ENCODE measurements at regions not wholly inside any gene's neighbourhood (a gene's known extent, or its start where the extent isn't known, plus 50 kb on each side); places are given as distances from the start of the nearest gene placed in this dataset.

DNA sequence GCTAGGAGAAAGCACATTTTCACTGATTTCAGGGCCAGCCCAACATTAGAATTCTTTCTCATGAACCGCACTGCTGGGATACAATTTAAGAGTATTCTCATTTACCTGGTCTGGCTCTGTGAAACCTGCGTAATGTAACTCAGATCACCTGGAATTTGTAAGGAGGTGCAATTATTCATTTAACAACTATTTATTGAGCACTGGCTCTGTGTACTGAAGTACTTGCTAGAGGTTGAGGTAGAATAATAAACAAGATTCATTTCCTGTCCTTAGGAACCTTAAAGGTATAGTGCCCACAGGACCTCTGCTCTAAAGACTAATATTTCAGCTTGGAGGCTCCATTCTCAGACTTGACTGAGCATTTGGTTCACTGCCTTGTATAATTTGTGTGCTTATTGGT is 242.2 kb upstream of the ZPLD1 start:
- no peak for FAIRE-seq

DNA sequence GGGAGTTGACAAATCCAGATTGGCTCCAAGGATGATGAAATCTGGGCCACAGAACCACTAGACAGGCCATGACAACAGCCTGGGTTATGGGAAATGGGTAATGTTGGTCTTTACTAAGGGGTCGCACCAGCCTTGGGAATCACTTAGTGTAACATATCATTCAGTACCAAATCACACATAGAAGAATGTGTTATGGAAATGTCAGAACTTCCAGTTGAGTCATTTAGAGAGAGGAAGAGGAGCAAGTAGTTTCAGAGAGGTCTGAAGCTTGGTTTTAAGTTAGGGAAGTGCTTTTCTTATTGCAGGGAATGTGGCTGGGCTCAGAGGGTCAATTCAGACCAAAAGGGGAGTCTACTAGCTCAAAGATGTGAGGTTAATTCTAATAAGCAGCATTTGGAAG is 241.6 kb upstream of the ZPLD1 start:
- no peak for FAIRE-seq

DNA sequence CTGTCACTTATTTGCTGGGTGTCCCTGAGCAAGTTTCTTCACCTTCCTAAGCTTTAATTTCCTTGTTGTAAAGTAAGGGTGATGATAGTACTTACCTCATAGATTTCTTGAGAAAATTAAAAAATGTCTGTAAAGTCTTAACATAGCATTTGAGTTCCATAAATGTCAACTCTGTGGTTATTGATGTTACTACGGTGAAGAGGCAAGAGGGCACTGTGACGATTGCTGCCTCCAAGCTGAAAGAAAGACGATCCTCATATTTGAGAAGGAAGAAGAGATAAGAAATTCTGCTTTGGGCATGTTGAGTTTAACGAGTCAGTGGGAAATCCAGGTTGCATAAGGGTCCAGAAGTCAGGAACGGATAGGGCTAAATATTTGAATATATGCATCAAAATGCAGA is 240.8 kb upstream of the ZPLD1 start:
- no peak for FAIRE-seq

DNA sequence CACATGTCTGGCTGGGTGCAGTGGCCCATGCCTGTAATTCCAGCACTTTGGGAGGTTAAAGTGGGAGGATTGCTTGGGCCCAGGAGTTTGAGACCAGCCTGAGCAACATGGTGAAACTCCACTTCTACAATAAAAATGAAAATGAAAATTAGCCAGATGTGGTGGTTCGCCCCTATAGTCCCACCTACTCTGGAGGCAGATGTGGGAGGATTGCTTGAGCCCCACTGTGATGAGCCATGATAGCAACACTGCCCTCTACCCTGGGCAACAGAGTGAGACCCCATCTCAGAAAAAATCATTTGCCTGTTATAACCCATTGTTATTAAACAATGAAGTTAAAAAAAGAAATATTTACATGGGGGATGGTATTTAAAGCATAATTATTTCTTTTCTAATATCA is 240.1 kb upstream of the ZPLD1 start:
- no peak for FAIRE-seq

DNA sequence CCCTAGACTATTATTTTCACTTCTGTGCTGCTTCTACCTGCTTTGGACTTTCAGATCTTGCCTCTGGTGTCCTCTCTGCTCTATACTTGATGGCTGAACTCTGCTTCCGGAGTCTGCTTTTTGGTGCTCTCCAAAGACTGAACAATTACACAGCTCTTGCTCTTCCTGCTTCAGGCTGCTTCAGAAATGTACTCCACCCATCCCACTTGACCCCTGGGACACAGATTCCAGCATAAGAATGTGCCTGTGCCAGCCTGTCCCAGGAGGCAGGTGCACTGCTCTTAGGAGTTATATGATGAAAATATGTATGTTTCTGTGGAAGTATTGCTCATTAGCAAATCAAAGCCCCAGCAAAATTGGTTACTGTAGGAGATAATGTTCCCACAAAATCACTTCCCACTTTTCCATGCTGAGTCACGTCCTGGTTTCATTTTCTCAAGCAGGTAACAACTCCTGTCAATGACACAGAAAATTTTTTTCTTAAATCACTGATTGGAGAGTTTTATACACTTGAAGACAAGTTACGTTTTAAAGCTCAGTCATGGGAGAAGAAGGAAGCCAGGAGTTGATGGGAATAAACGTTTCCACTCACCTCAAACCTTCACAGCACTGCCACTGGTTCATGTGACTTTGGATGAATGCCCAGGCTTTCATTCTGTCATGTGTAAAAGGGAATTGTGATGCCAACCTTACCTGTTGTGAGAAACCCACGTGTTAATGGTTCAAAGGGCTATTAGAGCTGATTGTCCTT is 239.4 kb upstream of the ZPLD1 start:
- FAIRE-seq: no peak

DNA sequence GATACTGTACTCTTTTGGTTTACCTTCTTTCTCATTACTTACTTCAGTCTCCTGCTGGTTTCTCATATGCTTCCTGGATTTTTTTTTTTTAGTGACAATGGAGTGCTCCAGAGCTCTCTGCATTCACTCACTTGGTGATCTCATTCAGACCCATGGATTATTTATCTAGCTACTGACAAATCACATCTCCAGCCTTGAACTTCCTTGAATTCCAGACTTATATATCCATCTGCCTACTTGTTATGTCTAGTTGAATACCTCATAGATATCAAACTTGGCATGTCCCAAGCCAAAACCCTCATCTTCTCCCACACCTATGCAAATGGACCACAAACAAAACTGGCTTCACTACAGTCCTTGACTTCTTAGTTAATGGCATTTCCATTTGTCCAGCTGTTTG is 234.7 kb upstream of the ZPLD1 start:
- no peak for FAIRE-seq

DNA sequence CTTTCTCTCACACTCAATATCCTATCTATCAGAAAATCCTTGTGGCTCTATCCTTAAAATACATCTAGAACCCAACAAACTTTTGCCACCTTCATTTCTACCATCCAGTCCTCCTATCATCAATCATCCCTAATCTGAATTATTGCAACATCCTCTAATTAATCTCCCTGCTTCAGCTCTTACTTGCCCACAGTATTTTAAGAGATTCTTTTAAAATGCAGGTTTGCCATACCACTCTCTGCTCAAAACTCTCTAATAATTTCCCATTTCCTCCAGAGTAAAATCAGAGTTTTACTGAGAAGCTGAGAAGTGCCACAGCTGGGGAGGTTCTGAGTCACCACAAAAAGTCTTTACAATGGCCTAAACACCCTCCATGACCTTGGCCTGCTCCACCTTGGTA is 234.3 kb upstream of the ZPLD1 start:
- FAIRE-seq: no peak

DNA sequence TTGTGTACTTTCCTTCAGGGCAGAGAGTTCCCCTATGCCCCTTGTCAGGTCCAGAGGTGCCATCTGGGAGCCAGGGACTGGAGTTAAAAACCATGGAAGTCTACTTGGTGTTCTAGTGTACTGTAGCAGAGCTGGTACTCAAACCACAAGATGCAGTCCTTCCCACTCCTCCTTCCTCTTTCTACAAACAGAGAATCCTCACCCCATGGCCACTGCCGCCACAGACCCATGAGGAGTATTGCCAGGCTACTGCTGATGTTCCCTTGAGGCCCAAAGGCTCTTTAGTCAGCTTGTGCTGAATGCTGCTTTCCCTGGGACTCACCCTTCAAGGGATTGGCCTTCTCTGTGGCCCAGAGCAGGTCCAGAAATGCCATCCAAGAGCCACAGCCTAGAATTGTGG is 229.2 kb upstream of the ZPLD1 start:
- FAIRE-seq: no peak

DNA sequence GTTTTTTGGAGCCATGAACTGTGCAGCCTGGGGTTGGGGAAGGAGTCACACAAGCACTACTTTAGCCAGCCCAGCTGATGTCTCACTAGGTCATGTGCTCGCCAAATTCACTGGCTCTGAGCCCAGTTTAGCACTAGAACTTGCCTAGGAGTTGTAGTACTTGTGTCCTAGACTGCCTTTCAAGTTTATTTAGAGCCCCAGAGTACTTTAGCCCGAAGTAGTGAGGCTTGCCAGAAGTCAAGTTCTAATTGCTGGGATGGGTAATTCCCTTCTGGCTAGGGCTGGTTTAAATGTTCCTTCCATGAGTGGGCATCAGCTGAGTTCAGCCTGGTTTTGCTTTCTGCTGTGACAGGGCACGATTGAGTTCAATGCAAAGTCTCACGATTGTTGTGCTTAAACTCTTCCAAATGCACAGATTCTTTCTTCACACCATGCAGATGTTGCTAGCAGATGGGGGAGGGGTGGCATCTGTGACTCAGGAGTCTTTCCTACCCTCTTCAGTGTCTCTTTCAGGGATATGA is 228.2 kb upstream of the ZPLD1 start:
- FAIRE-seq: no peak

DNA sequence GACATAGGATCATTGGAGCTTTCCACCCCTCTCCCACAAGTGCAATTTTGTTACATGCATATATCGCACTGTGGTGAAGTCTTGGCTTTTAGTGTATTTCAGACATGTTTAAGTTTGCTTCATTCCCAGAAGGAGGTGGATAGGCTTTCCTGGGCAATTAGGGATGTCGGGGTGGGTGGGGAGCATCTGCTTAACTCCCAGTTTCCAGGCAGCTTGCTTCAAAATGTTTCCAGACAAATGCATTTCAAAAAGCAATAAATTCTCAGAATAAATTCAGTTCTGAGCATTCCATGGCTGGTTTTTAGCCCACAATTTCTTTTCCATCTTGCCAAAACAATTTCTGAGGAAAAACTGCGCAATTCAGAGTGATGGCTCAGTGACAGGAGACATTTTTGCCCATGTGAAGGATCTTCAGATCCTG is 227.7 kb upstream of the ZPLD1 start:
- no peak for FAIRE-seq

DNA sequence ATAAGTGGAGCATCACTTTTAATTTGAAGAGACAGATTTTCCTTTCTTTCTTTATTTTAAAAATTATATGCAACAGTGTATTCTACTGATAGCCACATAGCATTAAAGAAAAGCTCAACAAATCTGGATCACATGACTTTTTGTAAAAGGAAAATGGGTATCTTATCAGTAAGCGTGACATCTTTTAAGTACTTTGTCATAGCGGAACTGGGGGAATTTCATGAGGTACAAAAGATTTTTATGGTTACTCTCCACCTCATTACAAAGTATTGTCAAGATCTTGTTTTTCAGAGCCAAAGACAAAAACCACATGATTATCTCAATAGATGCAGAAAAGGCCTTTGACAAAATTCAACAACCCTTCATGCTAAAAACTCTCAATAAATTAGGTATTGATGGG is 219.6 kb upstream of the ZPLD1 start:
- FAIRE-seq: no peak

DNA sequence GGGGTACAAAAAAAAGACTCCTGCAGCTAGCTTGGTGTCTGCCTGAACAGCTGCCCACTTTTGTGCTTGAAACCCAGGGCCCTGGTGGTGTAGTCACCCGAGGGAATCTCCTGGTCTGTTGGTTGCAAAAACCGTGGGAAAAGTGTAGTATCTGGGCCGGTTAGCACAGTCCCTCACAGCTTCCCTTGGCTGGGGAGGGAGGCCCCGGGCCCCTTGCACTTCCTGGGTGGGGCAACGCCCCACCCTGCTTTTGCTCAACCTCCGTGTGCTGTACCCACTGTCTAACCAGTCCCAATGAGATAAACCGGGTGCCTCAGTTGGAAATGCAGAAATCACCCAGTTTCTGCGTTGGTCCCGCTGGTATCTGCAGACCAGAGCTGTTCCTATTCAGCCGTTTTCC is 211.7 kb upstream of the ZPLD1 start:
- no peak for FAIRE-seq

DNA sequence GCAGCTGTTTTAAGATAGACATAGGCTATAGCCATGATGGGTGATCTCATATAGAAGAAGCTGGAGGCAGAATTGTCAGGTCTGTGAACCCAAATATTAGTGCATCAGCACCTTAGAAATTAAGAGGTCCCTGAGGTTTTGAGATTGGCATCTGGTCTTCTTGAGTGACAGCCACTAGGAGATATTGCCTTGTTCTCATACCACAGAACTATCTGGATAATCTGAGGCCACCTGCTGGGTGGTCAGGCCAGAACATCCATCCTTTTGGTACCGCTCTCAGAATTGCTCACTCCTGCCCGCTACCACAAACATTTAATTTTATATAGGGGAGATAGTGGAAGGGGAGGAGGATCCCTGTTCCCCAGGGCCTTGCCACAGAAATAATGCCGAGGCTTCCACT is 210.6 kb upstream of the ZPLD1 start:
- FAIRE-seq: no peak

DNA sequence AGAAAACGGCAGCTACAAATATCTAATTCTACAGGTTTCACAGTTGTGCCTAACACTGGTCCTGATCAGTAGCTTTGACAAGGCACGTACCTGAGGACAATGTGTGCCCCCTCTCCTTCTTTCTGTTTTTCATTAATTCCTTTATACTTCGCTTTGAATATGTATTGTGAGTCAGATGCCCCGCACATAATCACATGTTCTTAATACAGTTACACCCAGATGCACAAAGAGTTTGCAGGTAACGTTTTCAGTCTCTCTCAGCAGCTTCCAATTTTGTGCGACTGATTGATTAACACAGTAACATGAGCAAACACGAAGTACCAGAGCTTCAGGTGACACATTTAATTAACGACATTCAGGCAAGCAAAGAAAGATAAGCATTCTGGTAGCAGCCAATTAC is 209.8 kb upstream of the ZPLD1 start:
- no peak for FAIRE-seq

DNA sequence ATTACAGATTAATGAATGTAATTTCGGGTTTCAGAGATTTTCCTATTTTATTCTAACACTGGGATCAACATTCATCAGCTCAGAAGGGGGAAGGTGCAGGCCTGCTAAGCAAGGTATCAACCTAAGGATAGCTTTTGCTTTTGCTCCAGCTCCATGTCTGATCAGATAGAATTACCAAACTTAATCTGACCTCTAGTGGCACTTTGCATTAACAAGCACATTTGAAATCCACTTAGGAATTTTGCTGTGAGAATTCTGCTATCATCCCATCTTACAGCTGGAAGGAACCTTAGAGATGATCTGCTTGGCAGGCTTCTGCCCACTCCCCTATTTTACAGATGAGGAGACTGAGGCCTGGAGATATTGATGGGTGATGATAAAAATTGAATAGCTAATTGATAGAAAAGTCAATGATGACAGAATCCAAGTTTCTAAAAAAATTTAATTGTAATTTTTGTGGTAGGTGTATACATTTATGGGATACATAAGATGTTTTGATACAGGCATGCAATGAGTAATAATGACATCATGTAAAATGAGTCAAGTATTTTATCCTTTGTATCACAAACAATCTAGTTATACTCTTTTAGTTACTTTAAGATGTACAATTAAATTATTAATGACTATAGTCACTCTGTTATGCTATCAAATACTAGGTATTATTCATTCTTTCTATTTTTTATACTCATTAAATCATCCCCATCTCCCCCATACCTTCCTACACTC is 209.2 kb upstream of the ZPLD1 start:
- FAIRE-seq: peak; percentile 4

DNA sequence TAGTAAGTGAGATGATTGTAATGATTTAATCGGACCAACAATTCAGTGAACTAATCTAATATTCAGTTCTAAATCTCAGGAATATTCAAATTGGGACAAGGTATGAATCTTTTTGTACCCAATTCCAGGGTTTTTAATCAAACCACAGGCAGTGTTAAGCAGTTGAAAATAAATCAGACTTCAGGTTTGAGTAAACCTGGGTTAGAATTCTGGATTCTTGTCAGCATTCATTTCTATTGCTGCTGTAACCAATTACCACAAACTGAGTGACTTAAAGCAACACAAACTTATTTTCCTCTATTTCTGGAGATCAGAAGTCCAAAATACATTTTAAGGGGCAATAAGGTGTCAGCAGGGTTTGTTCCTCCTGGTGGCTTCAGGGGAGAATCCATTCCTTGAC is 208.4 kb upstream of the ZPLD1 start:
- FAIRE-seq: no peak

DNA sequence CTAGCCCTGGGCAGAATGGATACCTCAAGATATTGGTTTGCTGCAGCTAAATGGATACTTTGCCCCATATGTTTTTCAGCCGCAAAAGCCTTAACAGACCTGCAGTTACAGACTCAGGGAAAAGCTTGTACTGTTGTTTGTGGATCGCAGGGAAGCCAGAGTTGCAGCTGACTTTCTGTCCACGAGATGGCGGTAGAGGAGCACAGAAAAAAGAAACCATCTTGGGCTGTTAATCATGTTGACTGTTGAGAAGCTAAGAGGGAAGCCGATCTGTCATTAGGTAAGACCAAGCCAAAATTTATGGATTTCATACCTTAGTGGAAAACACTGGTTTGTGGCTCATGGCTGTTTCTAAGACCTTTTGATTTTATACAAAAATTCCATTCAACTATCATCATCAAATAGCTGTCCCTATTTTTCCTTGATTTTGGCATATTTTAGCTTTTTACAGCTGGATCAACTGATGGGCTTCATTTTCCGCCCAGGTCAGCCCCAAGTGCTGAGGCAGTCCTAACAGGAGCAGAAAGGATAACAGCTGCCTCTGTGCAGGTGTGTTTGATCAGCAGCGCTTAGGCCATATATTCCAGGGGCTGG is 205.7 kb upstream of the ZPLD1 start:
- no peak for FAIRE-seq

DNA sequence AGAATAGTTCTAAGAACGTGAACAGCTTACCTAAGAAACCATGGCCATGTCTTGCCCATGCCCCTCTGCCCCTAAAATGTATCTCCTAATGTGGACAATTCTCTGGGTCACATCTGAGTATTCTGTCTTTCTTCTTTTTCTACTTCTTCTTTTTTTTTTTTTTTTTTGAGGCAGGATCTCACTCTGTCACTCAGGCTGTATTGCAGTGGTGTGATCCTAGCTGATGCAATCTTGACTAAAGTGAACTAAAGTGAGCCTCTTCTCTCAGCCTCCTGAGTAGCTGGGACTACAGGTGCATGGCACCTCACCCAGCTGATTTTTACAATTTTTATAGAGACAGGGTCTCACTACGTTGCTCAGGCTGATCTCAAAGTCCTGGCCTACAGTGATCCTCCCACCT is 204.8 kb upstream of the ZPLD1 start:
- FAIRE-seq: no peak

DNA sequence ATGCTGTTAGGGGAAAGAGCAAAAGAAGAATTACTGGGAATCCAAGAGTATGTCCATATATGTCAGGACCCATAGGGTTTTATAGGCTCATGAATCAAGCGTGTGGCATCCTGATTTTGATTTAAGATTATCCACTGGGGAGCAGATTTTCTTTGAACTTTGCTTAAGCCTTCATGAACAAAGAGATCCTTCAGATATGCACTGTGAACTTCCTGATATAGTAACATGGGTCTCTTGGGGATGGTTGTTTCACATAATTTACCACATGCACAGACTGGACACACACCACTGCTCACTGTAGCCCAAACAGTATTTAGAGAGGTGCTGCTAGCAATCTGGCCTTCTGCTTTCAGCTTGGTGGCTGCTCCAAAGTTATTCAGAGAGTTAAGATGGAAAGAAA is 200.9 kb upstream of the ZPLD1 start:
- FAIRE-seq: no peak

DNA sequence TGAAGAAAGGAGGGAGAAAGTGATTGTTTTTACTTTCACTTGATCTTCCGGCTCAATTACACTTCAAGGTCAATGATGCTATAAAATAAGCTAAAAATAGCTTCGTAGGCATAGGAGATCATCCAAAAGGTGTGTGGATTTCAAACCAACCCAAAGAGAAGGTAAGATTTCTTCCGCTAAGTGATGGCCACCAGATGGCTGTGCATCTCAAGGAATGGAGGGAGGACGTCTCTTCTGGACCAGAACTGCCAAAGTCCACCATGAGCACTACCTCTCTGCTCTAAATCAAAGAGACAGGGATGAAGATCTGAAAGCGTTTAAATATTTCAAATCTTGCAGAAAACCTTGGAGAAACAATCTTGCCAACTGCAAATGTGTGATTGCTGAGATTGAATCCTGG is 199.1 kb upstream of the ZPLD1 start:
- no peak for FAIRE-seq

DNA sequence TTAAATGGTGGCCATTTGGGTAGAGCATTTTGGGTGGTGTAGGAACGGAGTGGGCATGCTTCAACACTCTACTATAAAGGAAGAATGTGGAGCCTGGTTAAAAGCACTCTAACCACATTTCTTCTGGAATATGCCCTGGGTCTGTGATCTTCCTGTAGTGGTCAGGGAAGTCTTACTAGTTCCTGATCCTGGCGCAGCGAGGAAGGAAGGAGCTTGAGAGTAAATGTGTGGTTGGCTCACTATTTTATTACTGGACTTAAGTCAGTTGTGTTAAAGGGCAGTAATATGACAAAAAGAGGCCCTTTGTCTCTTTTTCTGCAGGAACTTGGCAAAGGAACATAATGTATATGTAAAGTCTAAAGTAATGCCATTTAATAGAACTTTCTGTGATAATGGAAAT is 197.6 kb upstream of the ZPLD1 start:
- no peak for FAIRE-seq

DNA sequence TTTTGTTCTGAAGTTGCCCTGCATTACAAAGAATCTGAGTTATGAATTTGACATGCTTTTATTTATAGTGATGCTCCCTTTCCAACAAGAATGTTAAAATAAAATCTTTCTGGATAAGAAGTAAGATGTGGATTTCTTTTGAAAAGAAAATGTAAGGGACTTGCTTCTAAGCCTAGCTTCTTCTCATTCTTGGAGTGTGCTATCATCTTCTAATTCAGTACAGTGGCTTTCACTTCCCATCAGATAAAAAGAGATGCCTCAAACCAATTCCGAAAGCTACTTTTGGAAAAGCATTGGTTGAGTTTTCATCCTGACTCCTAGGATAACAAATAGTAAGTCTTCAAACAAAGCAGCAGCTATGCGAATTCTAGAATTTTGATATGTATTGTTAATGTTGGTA is 197.0 kb upstream of the ZPLD1 start:
- no peak for FAIRE-seq

DNA sequence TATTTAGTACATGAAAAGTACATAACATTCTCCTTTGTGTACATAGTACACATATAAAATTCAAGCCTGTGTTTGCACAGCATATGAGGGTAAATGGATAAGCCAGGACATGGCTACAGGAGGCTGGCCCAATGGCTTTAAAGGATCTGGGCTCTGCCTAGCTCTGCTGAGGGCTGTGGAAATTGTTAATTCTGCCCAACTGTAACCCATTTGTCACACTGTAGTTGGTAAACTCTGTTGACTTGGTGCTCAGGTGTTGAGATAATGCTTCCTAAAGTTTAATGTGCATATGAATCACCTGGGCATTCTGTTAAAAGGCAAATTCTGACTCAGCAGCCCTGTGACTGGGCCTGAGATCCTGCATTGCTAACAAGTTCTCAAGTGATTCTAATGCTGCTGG is 196.5 kb upstream of the ZPLD1 start:
- FAIRE-seq: no peak

DNA sequence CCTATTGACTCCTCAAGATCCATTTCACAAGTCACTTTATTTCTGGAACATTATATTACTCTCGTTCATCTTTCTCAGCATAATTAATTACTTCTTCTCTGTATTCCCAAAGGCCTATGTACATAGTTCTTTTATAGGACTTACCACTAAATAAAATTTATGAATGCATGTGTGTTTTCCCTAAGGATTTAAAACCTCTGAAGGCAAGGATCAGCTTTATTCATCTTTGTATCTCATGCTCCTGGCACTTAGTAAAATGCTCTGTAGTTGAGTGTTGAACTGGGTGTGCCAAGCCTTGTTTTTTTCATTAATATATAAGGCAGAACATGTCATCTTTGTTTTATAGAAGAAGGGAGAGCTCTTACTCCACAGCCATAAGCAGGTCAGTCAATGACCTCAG is 194.1 kb upstream of the ZPLD1 start:
- no peak for FAIRE-seq

Measured in endometrium (tissue), 2 donors.